ENCODE measurements at regions not wholly inside any gene's neighbourhood (a gene's known extent, or its start where the extent isn't known, plus 50 kb on each side); places are given as distances from the start of the nearest gene placed in this dataset.

DNA sequence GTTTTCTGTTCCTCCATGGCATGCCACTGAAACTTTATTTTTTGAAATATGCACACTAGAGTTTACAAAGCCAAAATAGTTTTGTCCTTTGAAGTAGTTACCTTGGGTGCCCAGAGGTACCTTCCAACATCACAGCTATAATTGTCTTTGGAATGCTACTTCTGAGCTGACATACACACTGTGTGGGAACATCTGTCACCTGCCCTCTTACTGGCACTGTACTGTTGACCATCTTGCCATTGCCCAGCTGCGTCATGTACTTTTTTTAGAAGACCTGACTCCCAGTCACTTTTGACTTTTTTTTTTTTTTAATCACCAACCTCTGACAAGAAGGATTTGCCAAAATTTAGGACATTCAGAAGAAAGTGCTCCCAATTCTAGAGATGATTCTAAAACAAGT lies 200.5 kb upstream of the CXorf66 start:
- POLR2A ChIA-PET, result no interaction called here
- no peaks in the 10 kb centered on the region for H3K27me3 ChIP-seq (ENCODE audit: control insufficient read depth in 2 of 2, insufficient read depth in 2 of 2, low read length in 2 of 2)
- dilution Hi-C loops (cut with MboI; ENCODE audit: extremely low pct_ligation_motif_present, low sequenced_read_pairs), result no loop called here
- H4K20me1 ChIP-seq (replicated peaks; ENCODE audit: control insufficient read depth, extremely low read depth, insufficient read depth, low read length), result no peaks in the 10 kb centered on the region
- no peaks in the 10 kb centered on the region for H3K9me3 ChIP-seq (replicated peaks; ENCODE audit: control insufficient read depth, insufficient read depth, low read length)
- no peak overlapping the region for H3K4me2 ChIP-seq (ENCODE audit: insufficient read depth, low read length)
- intact Hi-C loops (cut with micrococcal nuclease), result no loop called here
- FAIRE-seq (no peak), DNase-seq (ENCODE audit: low read depth, low spot score) (no peak)
- TF ChIP-seq FOS (IDR thresholded peaks at IDR 0.05; ENCODE audit: borderline replicate concordance, insufficient read depth, low read length) (no peak), POLR2AphosphoS5 (IDR thresholded peaks at IDR 0.05; ENCODE audit: insufficient read depth, low read depth, low read length) (no peak), MYC (IDR thresholded peaks at IDR 0.05; ENCODE audit: low read depth, low read length) (no peak), POLR2A (IDR thresholded peaks at IDR 0.05; ENCODE audit: low read depth, low read length) (no peak), EZH2 (IDR thresholded peaks at IDR 0.05; ENCODE audit: borderline replicate concordance, low read depth, low read length, severe bottlenecking) (no peak), CTCF (IDR thresholded peaks at IDR 0.05; ENCODE audit: extremely low read depth in 1 of 2, insufficient read depth in 1 of 2, low read depth in 1 of 2, low read length in 2 of 2) (no peak), GATA2 (IDR thresholded peaks at IDR 0.05; ENCODE audit: insufficient read depth, insufficient read length, low read depth, low read length) (no peak), JUN (IDR thresholded peaks at IDR 0.05; ENCODE audit: borderline replicate concordance, insufficient read depth, insufficient read length, low read depth) (no peak)
- TF ChIP-seq, protein P1, sequence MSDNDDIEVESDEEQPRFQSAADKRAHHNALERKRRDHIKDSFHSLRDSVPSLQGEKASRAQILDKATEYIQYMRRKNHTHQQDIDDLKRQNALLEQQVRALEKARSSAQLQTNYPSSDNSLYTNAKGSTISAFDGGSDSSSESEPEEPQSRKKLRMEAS (IDR thresholded peaks at IDR 0.05; ENCODE audit: insufficient read depth, insufficient read length), result no peak
- no peak overlapping the region for H3K4me3 ChIP-seq (replicated peaks in 1 of 3; ENCODE audit: insufficient read depth in 1 of 3, low read depth in 1 of 3, low read length in 3 of 3)
- H3K27ac ChIP-seq (ENCODE audit: insufficient read depth, low read depth, low read length), result no peak overlapping the region
- no peaks in the 10 kb centered on the region for H3K9me1 ChIP-seq (replicated peaks; ENCODE audit: control insufficient read depth, extremely low read depth, insufficient read depth, low read length)
- no peaks in the 10 kb centered on the region for H3K36me3 ChIP-seq (ENCODE audit: control insufficient read depth in 2 of 2, extremely low read depth in 1 of 2, insufficient read depth in 2 of 2, low read length in 2 of 2)
- H3K79me2 ChIP-seq (ENCODE audit: control insufficient read depth, insufficient read depth, low read length), result no peaks in the 10 kb centered on the region
- H3K9ac ChIP-seq (replicated peaks; ENCODE audit: extremely low read depth, insufficient read depth, low read length), result no peak overlapping the region
- CTCF ChIA-PET, result no interaction called here
- no peak overlapping the region for H2AFZ ChIP-seq (ENCODE audit: low read depth, low read length)
- BruUV-seq (replicated peaks), result no TSS peak
- no peaks in the 10 kb centered on the region for H3K4me1 ChIP-seq (ENCODE audit: control insufficient read depth, extremely low read depth, insufficient read depth, low read length)

Data from endothelial cell of umbilical vein (primary cell).